ENCODE measurements at regions not wholly inside any gene's neighbourhood (a gene's known extent, or its start where the extent isn't known, plus 50 kb on each side); places are given as distances from the start of the nearest gene placed in this dataset.

GRCh38 chr4:43718369-43718768, 730.2 kb downstream of the KCTD8 start:
- no peaks in the 10 kb centered on the region for H3K36me3 ChIP-seq (ENCODE audit: control insufficient read depth, insufficient read depth, low read length)
- no peak for DNase-seq (ENCODE audit: extremely low read depth, insufficient read length)
- no peaks in the 10 kb centered on the region for H3K27me3 ChIP-seq (replicated peaks; ENCODE audit: control insufficient read depth, insufficient read depth, low read length)
- H3K4me3 ChIP-seq (replicated peaks; ENCODE audit: low read depth, low read length): no peak overlapping the region
- no peak for TF ChIP-seq CTCF (IDR thresholded peaks at IDR 0.05; ENCODE audit: insufficient read depth, low read length, poor library complexity, severe bottlenecking)

- H3K4me3 ChIP-seq (replicated peaks; ENCODE audit: low read depth, low read length): no peak overlapping the region
- no peak for TF ChIP-seq CTCF (IDR thresholded peaks at IDR 0.05; ENCODE audit: insufficient read depth, low read length, poor library complexity, severe bottlenecking)
- DNase-seq (ENCODE audit: extremely low read depth, insufficient read length): no peak
- H3K36me3 ChIP-seq (ENCODE audit: control insufficient read depth, insufficient read depth, low read length): no peaks in the 10 kb centered on the region
- H3K27me3 ChIP-seq (replicated peaks; ENCODE audit: control insufficient read depth, insufficient read depth, low read length): no peaks in the 10 kb centered on the region
Observed at GRCh38 chr4:43732829-43733426, 715.7 kb downstream of the KCTD8 start.

DNA sequence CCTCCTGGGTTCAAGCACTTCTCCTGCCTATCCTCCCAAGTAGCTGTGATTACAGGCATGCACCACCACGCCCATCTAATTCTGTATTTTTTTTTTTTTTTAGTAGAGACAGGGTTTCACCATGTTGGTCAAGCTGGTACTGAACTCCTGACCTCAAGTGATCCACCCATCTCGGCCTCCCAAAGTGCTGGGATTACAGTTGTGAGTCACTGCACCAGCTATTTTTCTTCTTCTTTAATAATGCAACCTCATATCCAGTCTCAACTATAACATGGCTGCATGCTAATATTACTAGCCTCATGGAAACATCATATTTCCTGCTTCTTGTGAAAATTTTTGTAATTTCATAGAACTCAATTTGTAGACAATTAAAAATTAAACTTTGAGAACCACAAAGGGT, 706.5 kb downstream of the KCTD8 start:
- no peak for DNase-seq (ENCODE audit: extremely low read depth, insufficient read length)
- Histone ChIP-seq H3K27me3 (replicated peaks; ENCODE audit: control insufficient read depth, insufficient read depth, low read length) (no peaks in the 10 kb centered on the region), H3K4me3 (replicated peaks; ENCODE audit: low read depth, low read length) (no peak overlapping the region), H3K36me3 (ENCODE audit: control insufficient read depth, insufficient read depth, low read length) (no peaks in the 10 kb centered on the region)
- TF ChIP-seq CTCF (IDR thresholded peaks at IDR 0.05; ENCODE audit: insufficient read depth, low read length, poor library complexity, severe bottlenecking): no peak

DNA sequence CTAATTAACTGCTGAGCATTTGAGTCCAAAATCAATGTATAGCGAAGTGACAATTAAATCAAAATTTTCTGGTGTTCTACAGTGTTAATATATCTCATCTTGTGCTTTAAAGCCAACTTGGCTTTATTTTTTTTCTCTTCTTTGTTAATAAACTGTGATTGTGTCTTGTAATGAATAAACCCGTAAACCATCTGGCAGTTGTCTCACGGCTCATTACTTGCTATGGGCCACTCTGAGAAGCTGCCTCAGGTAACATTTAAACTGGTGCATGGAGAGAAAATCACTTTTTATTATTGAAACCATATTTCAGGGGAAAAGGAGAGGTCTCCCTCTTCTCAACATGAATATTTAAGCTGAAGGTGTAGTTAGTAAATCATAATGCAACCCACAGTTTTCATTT, 694.0 kb downstream of the KCTD8 start:
- no peak for DNase-seq (ENCODE audit: extremely low read depth, insufficient read length)
- no peaks in the 10 kb centered on the region for H3K36me3 ChIP-seq (ENCODE audit: control insufficient read depth, insufficient read depth, low read length)
- H3K27me3 ChIP-seq (replicated peaks; ENCODE audit: control insufficient read depth, insufficient read depth, low read length): no peaks in the 10 kb centered on the region
- no peak overlapping the region for H3K4me3 ChIP-seq (replicated peaks; ENCODE audit: low read depth, low read length)
- TF ChIP-seq CTCF (IDR thresholded peaks at IDR 0.05; ENCODE audit: insufficient read depth, low read length, poor library complexity, severe bottlenecking): no peak

DNA sequence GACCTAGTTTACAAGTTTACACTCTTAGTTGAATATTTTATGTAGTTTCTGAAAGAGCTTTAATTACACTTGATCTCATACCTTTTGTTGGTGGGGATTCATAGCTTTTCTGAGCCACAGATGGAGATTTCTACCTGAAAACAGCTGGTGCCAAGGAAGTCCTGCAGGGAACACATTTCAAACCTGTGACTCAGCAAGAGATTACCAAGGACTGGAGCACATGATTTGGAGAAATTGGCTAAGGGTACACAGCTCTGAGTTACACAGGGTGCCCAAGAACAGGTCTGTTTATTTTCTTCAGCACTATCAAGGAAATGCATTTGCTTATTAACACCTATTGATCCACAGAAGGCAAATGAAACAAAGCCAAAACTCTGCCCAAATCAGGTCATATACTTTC, 691.5 kb downstream of the KCTD8 start:
- DNase-seq (ENCODE audit: extremely low read depth, insufficient read length): no peak
- TF ChIP-seq CTCF (IDR thresholded peaks at IDR 0.05; ENCODE audit: insufficient read depth, low read length, poor library complexity, severe bottlenecking): no peak
- no peaks in the 10 kb centered on the region for H3K36me3 ChIP-seq (ENCODE audit: control insufficient read depth, insufficient read depth, low read length)
- no peaks in the 10 kb centered on the region for H3K27me3 ChIP-seq (replicated peaks; ENCODE audit: control insufficient read depth, insufficient read depth, low read length)
- H3K4me3 ChIP-seq (replicated peaks; ENCODE audit: low read depth, low read length): no peak overlapping the region

- Histone ChIP-seq H3K27me3 (replicated peaks; ENCODE audit: control insufficient read depth, insufficient read depth, low read length) (no peaks in the 10 kb centered on the region), H3K36me3 (ENCODE audit: control insufficient read depth, insufficient read depth, low read length) (no peaks in the 10 kb centered on the region), H3K4me3 (replicated peaks; ENCODE audit: low read depth, low read length) (no peak overlapping the region)
- DNase-seq (ENCODE audit: extremely low read depth, insufficient read length): no peak
- no peak for TF ChIP-seq CTCF (IDR thresholded peaks at IDR 0.05; ENCODE audit: insufficient read depth, low read length, poor library complexity, severe bottlenecking)
Observed at GRCh38 chr4:43758836-43759235, 689.8 kb downstream of the KCTD8 start.
